ENCODE measurements at regions not wholly inside any gene's neighbourhood (a gene's known extent, or its start where the extent isn't known, plus 50 kb on each side); places are given as distances from the start of the nearest gene placed in this dataset.

- no peak overlapping the region for H3K4me3 Mint-ChIP-seq (ENCODE audit: low read depth, unreplicated experiment)
- DNase-seq = no peak
- intact Hi-C loops (cut with micrococcal nuclease; ENCODE audit: unreplicated experiment) = no loop called here
- no peaks in the 10 kb centered on the region for H3K9me3 Mint-ChIP-seq (ENCODE audit: low read depth, unreplicated experiment)
- H3K27me3 Mint-ChIP-seq (ENCODE audit: unreplicated experiment) = no peaks in the 10 kb centered on the region
- BruUV-seq (replicated peaks) = no TSS peak
- TF ChIP-seq CTCF (IDR thresholded peaks at IDR 0.05; ENCODE audit: unreplicated experiment) = no peak
- H3K4me1 Mint-ChIP-seq (ENCODE audit: low read depth, unreplicated experiment) = peaks cover 18% of the 10 kb centered on the region
- CTCF ChIA-PET = interaction anchor here (0.6 kb wide), 1 partner anchor 89 kb away, joined by 3 read pairs; no protein-coding TSS in a partner anchor
- H3K27ac Mint-ChIP-seq (ENCODE audit: unreplicated experiment) = no peak overlapping the region
- H3K36me3 Mint-ChIP-seq (ENCODE audit: insufficient read depth, unreplicated experiment) = no peaks in the 10 kb centered on the region
These were observed 52.0 kb upstream of the CCDC63 start for GRCh38 chr12:110794623-110795280.

- no TSS peak for BruUV-seq (replicated peaks)
These were observed 49.8 kb upstream of the CCDC63 start for GRCh38 chr12:110796952-110797351.

More at GRCh38 chr12:110796952-110797351, 49.8 kb upstream of the CCDC63 start:
- Mint-ChIP-seq H3K9me3 (ENCODE audit: low read depth, unreplicated experiment) (no peaks in the 10 kb centered on the region), H3K27ac (ENCODE audit: unreplicated experiment) (no peak overlapping the region), H3K4me1 (ENCODE audit: low read depth, unreplicated experiment) (peaks cover 7% of the 10 kb centered on the region), H3K36me3 (ENCODE audit: insufficient read depth, unreplicated experiment) (no peaks in the 10 kb centered on the region), H3K4me3 (ENCODE audit: low read depth, unreplicated experiment) (no peak overlapping the region), H3K27me3 (ENCODE audit: unreplicated experiment) (peaks cover 5% of the 10 kb centered on the region)
- DNase-seq = no peak
- no peak for TF ChIP-seq CTCF (IDR thresholded peaks at IDR 0.05; ENCODE audit: unreplicated experiment)
- intact Hi-C loops (cut with micrococcal nuclease; ENCODE audit: unreplicated experiment) = no loop called here
- CTCF ChIA-PET = no interaction called here
